ENCODE measurements at regions not wholly inside any gene's neighbourhood (a gene's known extent, or its start where the extent isn't known, plus 50 kb on each side); places are given as distances from the start of the nearest gene placed in this dataset.
"Not testable (repeated sequence)": the region's sequence is repeated elsewhere in the genome, so short reads cannot be mapped to it uniquely, and the experiment has no call there.

- not testable (repeated sequence) for TF ChIP-seq ZNF263 (CRISPR knock-in tag; IDR thresholded peaks at IDR 0.05; ENCODE audit: low read depth); CREM (CRISPR knock-in tag; IDR thresholded peaks at IDR 0.05); MAX (CRISPR knock-in tag; IDR thresholded peaks at IDR 0.05); ATF3 (CRISPR knock-in tag; conservative IDR thresholded peaks at IDR 0.05); JUN (CRISPR knock-in tag; IDR thresholded peaks at IDR 0.05); RELA (CRISPR knock-in tag; IDR thresholded peaks at IDR 0.05; ENCODE audit: borderline replicate concordance); TEAD4 (CRISPR knock-in tag; IDR thresholded peaks at IDR 0.05); ZNF416 (CRISPR knock-in tag; IDR thresholded peaks at IDR 0.05); KAT7 (CRISPR knock-in tag; IDR thresholded peaks at IDR 0.05; ENCODE audit: borderline replicate concordance); IRF2 (CRISPR knock-in tag; IDR thresholded peaks at IDR 0.05; ENCODE audit: borderline replicate concordance, low read depth); ZBTB43 (CRISPR knock-in tag; IDR thresholded peaks at IDR 0.05); EMX1 (CRISPR knock-in tag; IDR thresholded peaks at IDR 0.05); ZNF317 (CRISPR knock-in tag; IDR thresholded peaks at IDR 0.05; ENCODE audit: borderline replicate concordance, low read depth)
- TF ChIP-seq, protein P1, sequence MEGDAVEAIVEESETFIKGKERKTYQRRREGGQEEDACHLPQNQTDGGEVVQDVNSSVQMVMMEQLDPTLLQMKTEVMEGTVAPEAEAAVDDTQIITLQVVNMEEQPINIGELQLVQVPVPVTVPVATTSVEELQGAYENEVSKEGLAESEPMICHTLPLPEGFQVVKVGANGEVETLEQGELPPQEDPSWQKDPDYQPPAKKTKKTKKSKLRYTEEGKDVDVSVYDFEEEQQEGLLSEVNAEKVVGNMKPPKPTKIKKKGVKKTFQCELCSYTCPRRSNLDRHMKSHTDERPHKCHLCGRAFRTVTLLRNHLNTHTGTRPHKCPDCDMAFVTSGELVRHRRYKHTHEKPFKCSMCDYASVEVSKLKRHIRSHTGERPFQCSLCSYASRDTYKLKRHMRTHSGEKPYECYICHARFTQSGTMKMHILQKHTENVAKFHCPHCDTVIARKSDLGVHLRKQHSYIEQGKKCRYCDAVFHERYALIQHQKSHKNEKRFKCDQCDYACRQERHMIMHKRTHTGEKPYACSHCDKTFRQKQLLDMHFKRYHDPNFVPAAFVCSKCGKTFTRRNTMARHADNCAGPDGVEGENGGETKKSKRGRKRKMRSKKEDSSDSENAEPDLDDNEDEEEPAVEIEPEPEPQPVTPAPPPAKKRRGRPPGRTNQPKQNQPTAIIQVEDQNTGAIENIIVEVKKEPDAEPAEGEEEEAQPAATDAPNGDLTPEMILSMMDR (IDR thresholded peaks at IDR 0.05): not testable (repeated sequence)
Measured at GRCh38 chrX:467686-468085, 81.0 kb upstream of the PPP2R3B start.

All from WTC11 (cell line).